ENCODE measurements at regions not wholly inside any gene's neighbourhood (a gene's known extent, or its start where the extent isn't known, plus 50 kb on each side); places are given as distances from the start of the nearest gene placed in this dataset.

GRCh38 chr12:85708775-85709174 is 127.4 kb downstream of the RASSF9 start:
- CTCF ChIA-PET, result no interaction called here
- no TSS peak for BruUV-seq (replicated peaks)
- DNase-seq (ENCODE audit: unreplicated experiment), result no peak

GRCh38 chr12:85711735-85712390 is 124.3 kb downstream of the RASSF9 start:
- H3K9me3 Mint-ChIP-seq (ENCODE audit: unreplicated experiment), result no peaks in the 10 kb centered on the region
- CTCF ChIA-PET, result interaction anchor here (1.0 kb wide), 1 partner anchor 21 kb away, joined by 3 read pairs; no protein-coding TSS in a partner anchor
- no peak for DNase-seq (ENCODE audit: unreplicated experiment)
- no TSS peak for BruUV-seq (replicated peaks)
- H3K36me3 Mint-ChIP-seq (ENCODE audit: insufficient read depth, unreplicated experiment), result no peaks in the 10 kb centered on the region
- H3K4me1 Mint-ChIP-seq (ENCODE audit: insufficient read depth, unreplicated experiment), result peaks cover 14% of the 10 kb centered on the region
- POLR2A ChIA-PET, result interaction anchor here (1.3 kb wide), 1 partner anchor 9 kb away, joined by 3 read pairs; no protein-coding TSS in a partner anchor
- intact Hi-C loops (cut with micrococcal nuclease), result no loop called here
- H3K27me3 Mint-ChIP-seq (ENCODE audit: insufficient read depth, unreplicated experiment), result no peaks in the 10 kb centered on the region
- TF ChIP-seq CTCF (IDR thresholded peaks at IDR 0.05; ENCODE audit: unreplicated experiment), result no peak
- H3K27ac Mint-ChIP-seq (ENCODE audit: low read depth, unreplicated experiment), result no peak overlapping the region
- no peak overlapping the region for H3K4me3 Mint-ChIP-seq (ENCODE audit: unreplicated experiment)

More at GRCh38 chr12:85708775-85709174, 127.4 kb downstream of the RASSF9 start:
- no peaks in the 10 kb centered on the region for H3K9me3 Mint-ChIP-seq (ENCODE audit: unreplicated experiment)
- intact Hi-C loops (cut with micrococcal nuclease), result no loop called here
- H3K4me3 Mint-ChIP-seq (ENCODE audit: unreplicated experiment), result no peak overlapping the region
- peaks cover 20% of the 10 kb centered on the region for H3K4me1 Mint-ChIP-seq (ENCODE audit: insufficient read depth, unreplicated experiment)
- POLR2A ChIA-PET, result no interaction called here
- H3K27ac Mint-ChIP-seq (ENCODE audit: low read depth, unreplicated experiment), result no peak overlapping the region
- no peaks in the 10 kb centered on the region for H3K36me3 Mint-ChIP-seq (ENCODE audit: insufficient read depth, unreplicated experiment)
- no peaks in the 10 kb centered on the region for H3K27me3 Mint-ChIP-seq (ENCODE audit: insufficient read depth, unreplicated experiment)
- TF ChIP-seq CTCF (IDR thresholded peaks at IDR 0.05; ENCODE audit: unreplicated experiment), result no peak

GRCh38 chr12:85713373-85713772 is 122.8 kb downstream of the RASSF9 start:
- no peaks in the 10 kb centered on the region for H3K9me3 Mint-ChIP-seq (ENCODE audit: unreplicated experiment)
- intact Hi-C loops (cut with micrococcal nuclease), result no loop called here
- POLR2A ChIA-PET, result interaction anchor here (0.9 to 1.1 kb wide), 2 partner anchors 14 to 28 kb away, joined by 3 read pairs; no protein-coding TSS in a partner anchor
- H3K27ac Mint-ChIP-seq (ENCODE audit: low read depth, unreplicated experiment), result no peak overlapping the region
- BruUV-seq (replicated peaks), result no TSS peak
- no peaks in the 10 kb centered on the region for H3K27me3 Mint-ChIP-seq (ENCODE audit: insufficient read depth, unreplicated experiment)
- peak; percentile 6 for DNase-seq (ENCODE audit: unreplicated experiment)
- CTCF ChIA-PET, result interaction anchor here (0.7 kb wide), 1 partner anchor 234 kb away, joined by 3 read pairs; no protein-coding TSS in a partner anchor
- no peak for TF ChIP-seq CTCF (IDR thresholded peaks at IDR 0.05; ENCODE audit: unreplicated experiment)
- no peaks in the 10 kb centered on the region for H3K36me3 Mint-ChIP-seq (ENCODE audit: insufficient read depth, unreplicated experiment)
- peaks cover 14% of the 10 kb centered on the region for H3K4me1 Mint-ChIP-seq (ENCODE audit: insufficient read depth, unreplicated experiment)
- H3K4me3 Mint-ChIP-seq (ENCODE audit: unreplicated experiment), result no peak overlapping the region

GRCh38 chr12:85714425-85714824 is 121.8 kb downstream of the RASSF9 start:
- POLR2A ChIA-PET, result interaction anchor here (0.7 kb wide), 1 partner anchor 28 kb away, joined by 3 read pairs; no protein-coding TSS in a partner anchor
- Mint-ChIP-seq H3K4me3 (ENCODE audit: unreplicated experiment) (no peak overlapping the region), H3K9me3 (ENCODE audit: unreplicated experiment) (no peaks in the 10 kb centered on the region), H3K27ac (ENCODE audit: low read depth, unreplicated experiment) (no peak overlapping the region), H3K27me3 (ENCODE audit: insufficient read depth, unreplicated experiment) (no peaks in the 10 kb centered on the region), H3K4me1 (ENCODE audit: insufficient read depth, unreplicated experiment) (peaks cover 14% of the 10 kb centered on the region), H3K36me3 (ENCODE audit: insufficient read depth, unreplicated experiment) (no peaks in the 10 kb centered on the region)
- intact Hi-C loops (cut with micrococcal nuclease), result no loop called here
- CTCF ChIA-PET, result no interaction called here
- no peak for DNase-seq (ENCODE audit: unreplicated experiment)
- no peak for TF ChIP-seq CTCF (IDR thresholded peaks at IDR 0.05; ENCODE audit: unreplicated experiment)
- no TSS peak for BruUV-seq (replicated peaks)

Measured in MCF 10A (cell line).